ENCODE measurements at regions not wholly inside any gene's neighbourhood (a gene's known extent, or its start where the extent isn't known, plus 50 kb on each side); places are given as distances from the start of the nearest gene placed in this dataset.
"Not testable (repeated sequence)": the region's sequence is repeated elsewhere in the genome, so short reads cannot be mapped to it uniquely, and the experiment has no call there.

- Histone ChIP-seq H3K4me3 (no peak overlapping the region), H3K9me3 (no peaks in the 10 kb centered on the region), H3K4me1 (peaks cover 0 to 30% (median 9%) of the 10 kb centered on the region in 12 donors), H3K27me3 (no peaks in the 10 kb centered on the region), H3K36me3 (no peaks in the 10 kb centered on the region), H3K27ac (no peak overlapping the region)
- no peak for DNase-seq
- no peak for ATAC-seq
- TF ChIP-seq CTCF (IDR thresholded peaks at IDR 0.05): no peak
- TF ChIP-seq POLR2A (IDR thresholded peaks at IDR 0.05): no peak
- intact Hi-C loops (cut with DNase I): no loop called here
Measured at GRCh38 chr4:71214578-71214977, 124.2 kb upstream of the SLC4A4 start.

- no peaks in the 10 kb centered on the region for H3K36me3 ChIP-seq
- TF ChIP-seq CTCF (IDR thresholded peaks at IDR 0.05) (no peak), POLR2A (IDR thresholded peaks at IDR 0.05) (no peak)
- no peak overlapping the region for H3K4me3 ChIP-seq
- no peak for ATAC-seq
- no peaks in the 10 kb centered on the region for H3K27me3 ChIP-seq
- H3K27ac ChIP-seq: no peak overlapping the region
- no peaks in the 10 kb centered on the region for H3K9me3 ChIP-seq
- intact Hi-C loops (cut with DNase I): no loop called here
- 86 to 91% (median 87%) methylated on average over 5 of the region's 5 CpGs for WGBS, 4 donors
- peaks cover 0 to 22% (median 6%) of the 10 kb centered on the region in 12 donors for H3K4me1 ChIP-seq
- no peak for DNase-seq
Measured at GRCh38 chr4:71216316-71216959, 122.4 kb upstream of the SLC4A4 start.

GRCh38 chr4:71217688-71218087 is 121.1 kb upstream of the SLC4A4 start:
- no peak for TF ChIP-seq CTCF (IDR thresholded peaks at IDR 0.05)
- TF ChIP-seq POLR2A (IDR thresholded peaks at IDR 0.05): no peak
- intact Hi-C loops (cut with DNase I): no loop called here
- Histone ChIP-seq H3K4me3 (no peak overlapping the region), H3K27me3 (no peaks in the 10 kb centered on the region), H3K36me3 (no peaks in the 10 kb centered on the region), H3K4me1 (peaks cover 0 to 17% (median 0%) of the 10 kb centered on the region in 12 donors), H3K9me3 (no peaks in the 10 kb centered on the region), H3K27ac (peak overlapping the region in 1 of 12 donors; percentile 2)
- no peak for DNase-seq
- ATAC-seq: no peak

DNA sequence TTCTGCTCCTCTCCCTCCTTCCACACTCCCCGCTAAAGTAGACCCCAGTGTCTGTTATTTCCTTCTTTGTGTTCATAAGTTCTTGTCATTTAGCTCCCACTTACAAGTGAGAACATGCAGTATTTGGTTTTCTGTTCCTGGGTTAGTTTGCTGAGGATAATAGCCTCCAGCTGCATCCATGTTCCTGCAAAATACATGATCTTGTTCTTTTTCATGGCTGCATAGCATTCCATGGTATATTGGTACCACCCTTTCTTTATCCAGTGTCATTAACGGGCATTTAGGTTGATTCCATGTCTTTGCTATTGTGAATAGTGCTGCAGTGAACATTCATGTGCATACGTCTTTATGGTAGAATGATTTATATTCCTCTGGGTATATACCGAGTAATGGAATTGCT is 118.0 kb upstream of the SLC4A4 start:
- 87 to 92% (median 90%) methylated on average over 4 of the region's 4 CpGs for WGBS, 4 donors
- not testable (repeated sequence) for H3K27me3 ChIP-seq
- intact Hi-C loops (cut with DNase I): loop anchor here in 1 of 10 donors (10.0 kb wide), 1 partner anchor 334 kb away; no protein-coding TSS in a partner anchor

More for the DNA sequence above, 118.0 kb upstream of the SLC4A4 start:
- not testable (repeated sequence) for H3K9me3 ChIP-seq, ATAC-seq, H3K36me3 ChIP-seq, H3K4me3 ChIP-seq, DNase-seq, H3K27ac ChIP-seq
- peaks cover 0 to 21% (median 0%) of the 10 kb centered on the region in 12 donors for H3K4me1 ChIP-seq
